K562 (cell line): ENCODE measurements at regions not wholly inside any gene's neighbourhood (a gene's known extent, or its start where the extent isn't known, plus 50 kb on each side); places are given as distances from the start of the nearest gene placed in this dataset.
A peak's percentile ranks its signal among the peaks of the same experiment; 100 is the strongest.

Experiments used
- ASH1L ChIP-seq: fragments of 450-650 bp; IDR thresholded peaks from 2 replicates; pipeline ENCODE4 v1.6.1; 2018; ENCODE audit warnings: borderline replicate concordance, mild to moderate bottlenecking, low read depth; ENCODE audit not compliant: partially characterized antibody
- ATF7 ChIP-seq: fragments of 450-650 bp; IDR thresholded peaks from 2 replicates; pipeline ENCODE4 v1.7.1; 2014; ENCODE audit warnings: mild to moderate bottlenecking, moderate library complexity
- CREM ChIP-seq: IDR thresholded peaks from 2 replicates; pipeline ENCODE4 v1.6.1; 2014; ENCODE audit warnings: antibody characterized with exemption, low read depth
- L3MBTL2 ChIP-seq: fragments of 450-650 bp; IDR thresholded peaks from 2 replicates; pipeline ENCODE4 v1.6.1; 2016; ENCODE audit warnings: mild to moderate bottlenecking, moderate library complexity
- MTA2 ChIP-seq: fragments of 450-650 bp; IDR thresholded peaks from 2 replicates; pipeline ENCODE4 v1.6.1; 2016; ENCODE audit warnings: low read depth
- MTA3 ChIP-seq: fragments of 450-650 bp; formaldehyde crosslinking; IDR thresholded peaks from 2 replicates; pipeline ENCODE4 v1.6.1; 2017; ENCODE audit warnings: mild to moderate bottlenecking, borderline replicate concordance
- MXI1 ChIP-seq: IDR thresholded peaks from 2 replicates; pipeline ENCODE4 v1.6.1; 2011; ENCODE audit warnings: low read depth, mild to moderate bottlenecking, improper control_type of control experiment, low read length
- MYC ChIP-seq, 2 experiments: fragments of 250-450 bp in 1 of 2; sonication (Bioruptor Pico) in 1 of 2; IDR thresholded peaks; 2 replicates each; pipeline versions ENCODE4 v1.5.1 to v1.6.1; 2012 to 2021; ENCODE audit warnings: low read depth in 2 of 2, borderline replicate concordance in 1 of 2, improper control_type of control experiment in 1 of 2, low read length in 1 of 2, mild to moderate bottlenecking in 1 of 2, moderate library complexity in 1 of 2
- NFRKB ChIP-seq: fragments of 450-650 bp; IDR thresholded peaks from 2 replicates; pipeline ENCODE4 v1.6.1; 2016; ENCODE audit warnings: low read depth
- POU5F1 ChIP-seq: fragments of 150-350 bp; IDR thresholded peaks from 2 replicates; pipeline ENCODE4 v1.6.1; 2014; ENCODE audit warnings: borderline replicate concordance, low read length, low read depth, mild to moderate bottlenecking; ENCODE audit not compliant: partially characterized antibody
- RBM25 ChIP-seq: fragments of 200-400 bp; formaldehyde crosslinking; IDR thresholded peaks from 2 replicates; pipeline ENCODE4 v1.6.1; 2018; ENCODE audit warnings: low read length, low read depth, moderate library complexity; ENCODE audit not compliant: severe bottlenecking
- TEAD1 ChIP-seq, 2 experiments: fragments of 450-650 bp in 1 of 2; sonication (generic) in 1 of 2; formaldehyde crosslinking; IDR thresholded peaks; 2 replicates each; pipeline versions ENCODE4 v1.4.0 to v1.8.0; 2020 to 2022; ENCODE audit warnings: mild to moderate bottlenecking in 2 of 2, missing genetic modification reagents in 1 of 2
- TEAD2 ChIP-seq: fragments of 450-650 bp; IDR thresholded peaks from 2 replicates; pipeline ENCODE4 v1.6.1; 2016; ENCODE audit warnings: missing genetic modification characterization, control low read depth, missing compliant biosample characterization
- TOE1 ChIP-seq, 2 experiments: fragments of 450-650 bp in 1 of 2; sonication (generic) in 1 of 2; formaldehyde crosslinking in 1 of 2; IDR thresholded peaks; 2 replicates each; pipeline versions ENCODE4 v1.7.1 to v1.8.0; 2016 to 2022; ENCODE audit warnings: borderline replicate concordance in 2 of 2, mild to moderate bottlenecking in 2 of 2, antibody characterized with exemption in 1 of 2, inconsistent platforms in 1 of 2, low read depth in 1 of 2, missing genetic modification reagents in 1 of 2, moderate library complexity in 1 of 2
- ZNF175 ChIP-seq: fragments of 200-800 bp; sonication (Bioruptor generic); IDR thresholded peaks from 2 replicates; pipeline ENCODE4 v1.6.1; 2016; ENCODE audit warnings: low read depth, mild to moderate bottlenecking, missing genetic modification characterization, missing compliant biosample characterization
- TF ChIP-seq, protein P1 (sequence below): fragments of 450-650 bp; IDR thresholded peaks from 2 replicates; pipeline ENCODE4 v1.6.1; 2014; ENCODE audit warnings: low read depth, mild to moderate bottlenecking, moderate library complexity, borderline replicate concordance

DNA sequence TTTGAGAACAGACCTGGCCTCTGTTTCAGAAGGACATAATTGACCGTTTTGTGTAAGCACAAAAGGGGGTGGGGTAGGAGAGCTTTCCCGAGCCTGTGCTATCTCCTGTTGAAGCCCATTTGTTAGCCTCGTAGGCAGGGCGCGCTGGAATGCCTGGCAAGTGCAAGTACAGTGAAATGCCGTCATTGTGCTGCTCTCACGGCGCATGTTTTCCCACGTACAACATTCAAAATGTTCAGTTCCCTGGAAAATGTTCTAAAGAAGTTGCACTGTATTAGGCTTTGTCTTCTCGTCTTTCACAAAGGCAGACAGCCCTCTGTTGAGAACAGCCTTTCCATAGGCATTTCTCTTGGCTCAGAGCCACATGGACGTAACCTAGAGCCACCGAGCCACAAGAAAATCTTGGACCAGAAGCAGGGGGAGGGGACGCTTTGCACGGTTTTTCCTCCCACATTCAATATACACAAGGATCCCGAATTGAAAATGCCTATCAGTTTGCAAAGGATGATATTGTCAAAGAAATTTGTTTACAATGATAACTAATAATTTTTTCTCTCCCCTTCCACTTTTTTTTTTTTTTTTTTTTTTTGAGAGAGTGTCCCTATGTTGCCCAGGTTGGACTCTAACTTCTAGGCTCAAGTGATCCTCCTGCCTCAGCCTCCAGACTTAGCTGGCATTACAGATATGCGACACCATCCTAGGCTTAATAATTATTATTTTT is 54.6 kb upstream of the RAPGEF2 start (continued):
- TF ChIP-seq ZNF175 (peak; percentile 70; the same call in 1 of the 2 replicates), TEAD2 (tag) (peak; percentile 42; the same call in 1 of the 2 replicates), CREM (peak; percentile 84), L3MBTL2 (peak; percentile 79), MXI1 (no peak), POU5F1 (no peak), NFRKB (peak; percentile 50; the same call in 1 of the 2 replicates), ATF7 (peak; percentile 46; the same call in 1 of the 2 replicates), RBM25 (no peak), MYC (IDR thresholded peaks at IDR 0.05; ENCODE audit: low read depth, low read length) (no peak), MYC (CRISPR knock-in tag; IDR thresholded peaks at IDR 0.05; ENCODE audit: borderline replicate concordance, low read depth) (no peak), ASH1L (peak; percentile 29), MTA3 (peak; percentile 73; the same call in 1 of the 2 replicates), TOE1 (IDR thresholded peaks at IDR 0.05; ENCODE audit: borderline replicate concordance) (peak; percentile 28; the same call in 1 of the 2 replicates), TOE1 (CRISPR knock-in tag; IDR thresholded peaks at IDR 0.05; ENCODE audit: borderline replicate concordance, low read depth) (no peak), TEAD1 (CRISPR knock-in tag; IDR thresholded peaks at IDR 0.05) (peak in 1 of 2 experiments; percentile 62; a peak in 1 of 4 replicates), MTA2 (0 out of 2 replicates have a peak, but pooled peaks have one; percentile 29)
- TF ChIP-seq, protein P1, sequence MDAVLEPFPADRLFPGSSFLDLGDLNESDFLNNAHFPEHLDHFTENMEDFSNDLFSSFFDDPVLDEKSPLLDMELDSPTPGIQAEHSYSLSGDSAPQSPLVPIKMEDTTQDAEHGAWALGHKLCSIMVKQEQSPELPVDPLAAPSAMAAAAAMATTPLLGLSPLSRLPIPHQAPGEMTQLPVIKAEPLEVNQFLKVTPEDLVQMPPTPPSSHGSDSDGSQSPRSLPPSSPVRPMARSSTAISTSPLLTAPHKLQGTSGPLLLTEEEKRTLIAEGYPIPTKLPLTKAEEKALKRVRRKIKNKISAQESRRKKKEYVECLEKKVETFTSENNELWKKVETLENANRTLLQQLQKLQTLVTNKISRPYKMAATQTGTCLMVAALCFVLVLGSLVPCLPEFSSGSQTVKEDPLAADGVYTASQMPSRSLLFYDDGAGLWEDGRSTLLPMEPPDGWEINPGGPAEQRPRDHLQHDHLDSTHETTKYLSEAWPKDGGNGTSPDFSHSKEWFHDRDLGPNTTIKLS, result 0 out of 2 replicates have a peak, but pooled peaks have one; percentile 24
